ENCODE measurements at regions not wholly inside any gene's neighbourhood (a gene's known extent, or its start where the extent isn't known, plus 50 kb on each side); places are given as distances from the start of the nearest gene placed in this dataset.

DNA sequence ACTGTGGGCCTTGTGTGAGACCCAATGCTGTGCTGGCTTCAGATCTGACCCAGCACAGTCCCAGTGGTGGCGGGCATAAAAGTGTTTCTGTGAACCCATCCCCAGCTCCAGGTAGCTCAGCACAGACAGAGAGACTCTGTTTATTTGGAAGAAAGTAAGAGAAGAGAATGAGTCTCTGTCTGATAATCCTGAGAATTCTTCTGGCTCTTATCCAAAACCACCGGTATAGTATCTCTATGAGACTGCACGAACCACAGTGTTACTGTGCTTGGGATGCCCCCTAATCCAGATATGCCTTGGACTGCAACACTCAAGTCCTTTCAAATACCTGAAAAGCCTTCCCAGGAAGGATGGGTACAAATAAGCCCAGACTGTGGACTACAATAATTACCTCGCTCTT lies 1660.8 kb upstream of the ACO1 start:
- Histone ChIP-seq H3K4me3 (no peak overlapping the region), H3K36me3 (ENCODE audit: control insufficient read depth in 2 of 2, insufficient read depth in 2 of 2, low read length in 1 of 2) (no peaks in the 10 kb centered on the region), H3K79me2 (ENCODE audit: control insufficient read depth, insufficient read depth, low read length) (no peaks in the 10 kb centered on the region), H3K9ac (ENCODE audit: control insufficient read depth, insufficient read depth, low read length) (no peak overlapping the region), H3K27me3 (replicated peaks in 1 of 2; ENCODE audit: control insufficient read depth in 2 of 2, insufficient read depth in 2 of 2, low read length in 1 of 2) (no peaks in the 10 kb centered on the region), H3K9me3 (replicated peaks; ENCODE audit: control insufficient read depth, insufficient read depth, low read length) (no peaks in the 10 kb centered on the region), H4K20me1 (ENCODE audit: control insufficient read depth, insufficient read depth) (no peaks in the 10 kb centered on the region), H3K4me2 (ENCODE audit: control insufficient read depth, insufficient read depth) (no peak overlapping the region), H2AFZ (ENCODE audit: control insufficient read depth, low read depth, low read length) (no peak overlapping the region), H3K4me1 (ENCODE audit: control insufficient read depth, insufficient read depth, low read length) (no peaks in the 10 kb centered on the region), H3K27ac (ENCODE audit: control insufficient read depth, insufficient read depth) (no peak overlapping the region)
- no TSS peak for BruUV-seq (replicated peaks)
- FAIRE-seq (no peak), DNase-seq (ENCODE audit: low read depth, low spot score) (no peak), ATAC-seq (no peak)
- 4% methylated on average over 4 of the region's 4 CpGs for WGBS (ENCODE audit: insufficient coverage, insufficient replicate concordance, low lambda C conversion rate, missing lambda C conversion rate)
- in situ Hi-C loops (cut with MboI): no loop called here
- SMC1A ChIA-PET (ENCODE audit: uncharacterized antibody, unreplicated experiment): no interaction called here
- CTCF ChIA-PET: no interaction called here
- POLR2A ChIA-PET: no interaction called here
- RAD21 ChIA-PET (ENCODE audit: unreplicated experiment): no interaction called here
- TF ChIP-seq SP1 (IDR thresholded peaks at IDR 0.05; ENCODE audit: low read depth, low read length) (no peak), EZH2 (IDR thresholded peaks at IDR 0.05; ENCODE audit: borderline replicate concordance, control insufficient read depth, low read depth, low read length) (no peak), CBX5 (IDR thresholded peaks at IDR 0.05; ENCODE audit: low read depth) (no peak), POU2F2 (IDR thresholded peaks at IDR 0.05; ENCODE audit: borderline replicate concordance, low read depth, low read length) (no peak), ZBED1 (IDR thresholded peaks at IDR 0.05; ENCODE audit: borderline replicate concordance) (no peak), CHD1 (IDR thresholded peaks at IDR 0.05; ENCODE audit: low read depth, low read length) (no peak), ETV6 (conservative IDR thresholded peaks at IDR 0.05 in 1 of 2, IDR thresholded peaks at IDR 0.05 in 1 of 2; ENCODE audit: borderline replicate concordance in 1 of 2, low read depth in 1 of 2) (no peak), GATAD2B (conservative IDR thresholded peaks at IDR 0.05; ENCODE audit: low read depth) (no peak), EP300 (IDR thresholded peaks at IDR 0.05; ENCODE audit: borderline replicate concordance in 1 of 2, control insufficient read depth in 1 of 2, low read depth in 2 of 2, low read length in 2 of 2) (no peak), TAF1 (IDR thresholded peaks at IDR 0.05; ENCODE audit: borderline replicate concordance, low read depth, low read length) (no peak), MTA2 (IDR thresholded peaks at IDR 0.05; ENCODE audit: low read depth) (no peak), CREM (IDR thresholded peaks at IDR 0.05; ENCODE audit: low read depth) (no peak), ATF7 (IDR thresholded peaks at IDR 0.05; ENCODE audit: low read depth) (no peak), NR2C2 (IDR thresholded peaks at IDR 0.05; ENCODE audit: borderline replicate concordance, control insufficient read depth, insufficient read length, low read depth) (no peak)
- TF ChIP-seq, protein P1, sequence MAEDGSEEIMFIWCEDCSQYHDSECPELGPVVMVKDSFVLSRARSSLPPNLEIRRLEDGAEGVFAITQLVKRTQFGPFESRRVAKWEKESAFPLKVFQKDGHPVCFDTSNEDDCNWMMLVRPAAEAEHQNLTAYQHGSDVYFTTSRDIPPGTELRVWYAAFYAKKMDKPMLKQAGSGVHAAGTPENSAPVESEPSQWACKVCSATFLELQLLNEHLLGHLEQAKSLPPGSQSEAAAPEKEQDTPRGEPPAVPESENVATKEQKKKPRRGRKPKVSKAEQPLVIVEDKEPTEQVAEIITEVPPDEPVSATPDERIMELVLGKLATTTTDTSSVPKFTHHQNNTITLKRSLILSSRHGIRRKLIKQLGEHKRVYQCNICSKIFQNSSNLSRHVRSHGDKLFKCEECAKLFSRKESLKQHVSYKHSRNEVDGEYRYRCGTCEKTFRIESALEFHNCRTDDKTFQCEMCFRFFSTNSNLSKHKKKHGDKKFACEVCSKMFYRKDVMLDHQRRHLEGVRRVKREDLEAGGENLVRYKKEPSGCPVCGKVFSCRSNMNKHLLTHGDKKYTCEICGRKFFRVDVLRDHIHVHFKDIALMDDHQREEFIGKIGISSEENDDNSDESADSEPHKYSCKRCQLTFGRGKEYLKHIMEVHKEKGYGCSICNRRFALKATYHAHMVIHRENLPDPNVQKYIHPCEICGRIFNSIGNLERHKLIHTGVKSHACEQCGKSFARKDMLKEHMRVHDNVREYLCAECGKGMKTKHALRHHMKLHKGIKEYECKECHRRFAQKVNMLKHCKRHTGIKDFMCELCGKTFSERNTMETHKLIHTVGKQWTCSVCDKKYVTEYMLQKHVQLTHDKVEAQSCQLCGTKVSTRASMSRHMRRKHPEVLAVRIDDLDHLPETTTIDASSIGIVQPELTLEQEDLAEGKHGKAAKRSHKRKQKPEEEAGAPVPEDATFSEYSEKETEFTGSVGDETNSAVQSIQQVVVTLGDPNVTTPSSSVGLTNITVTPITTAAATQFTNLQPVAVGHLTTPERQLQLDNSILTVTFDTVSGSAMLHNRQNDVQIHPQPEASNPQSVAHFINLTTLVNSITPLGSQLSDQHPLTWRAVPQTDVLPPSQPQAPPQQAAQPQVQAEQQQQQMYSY (CRISPR knock-in tag; IDR thresholded peaks at IDR 0.05): no peak
- intact Hi-C loops (cut with micrococcal nuclease; ENCODE audit: unreplicated experiment): no loop called here
